GM23338 (cell line): ENCODE measurements at regions not wholly inside any gene's neighbourhood (a gene's known extent, or its start where the extent isn't known, plus 50 kb on each side); places are given as distances from the start of the nearest gene placed in this dataset.

Source experiments
- ATAC-seq: fragments of 200-7000 bp; cut with Tn5 transposase; 3 replicates; pipeline ENCODE4 v1.9.1; 2020
- DNase-seq: peaks from one replicate; pipeline ENCODE4 v3.0.0-alpha.2; 2015; ENCODE audit warnings: low spot score
- H2AFZ ChIP-seq: fragments of 200-600 bp; sonication (generic); 2 replicates; pipeline ENCODE4 v1.8.0; 2016; ENCODE audit warnings: antibody characterized with exemption, mild to moderate bottlenecking, moderate library complexity
- H3F3A ChIP-seq: fragments of 200-600 bp; sonication (generic); replicated peaks from 2 replicates; pipeline ENCODE4 v1.8.0; 2017; ENCODE audit warnings: antibody characterized with exemption, mixed run types, low read depth
- H3K27ac ChIP-seq: fragments of 200-600 bp; sonication (generic); 2 replicates; pipeline ENCODE4 v1.6.1; 2016; ENCODE audit warnings: low read depth
- H3K27me3 ChIP-seq: fragments of 200-600 bp; sonication (generic); 2 replicates; pipeline ENCODE4 v1.8.0; 2016; ENCODE audit warnings: mild to moderate bottlenecking, mixed run types, moderate library complexity; ENCODE audit not compliant: insufficient read depth
- H3K36me3 ChIP-seq: fragments of 200-600 bp; sonication (generic); 2 replicates; pipeline ENCODE4 v1.8.0; 2016; ENCODE audit warnings: mild to moderate bottlenecking; ENCODE audit not compliant: insufficient read depth
- H3K4me1 ChIP-seq: fragments of 200-600 bp; sonication (generic); 2 replicates; pipeline ENCODE4 v1.8.0; 2016; ENCODE audit warnings: mild to moderate bottlenecking, moderate library complexity; ENCODE audit not compliant: insufficient read depth
- H3K4me2 ChIP-seq: fragments of 200-600 bp; sonication (generic); 2 replicates; pipeline ENCODE4 v1.7.1; 2017; ENCODE audit warnings: mixed run types
- H3K4me3 ChIP-seq: fragments of 200-600 bp; sonication (generic); 2 replicates; pipeline ENCODE4 v1.6.1; 2016; ENCODE audit warnings: mixed run types
- H3K79me2 ChIP-seq: fragments of 200-600 bp; sonication (generic); replicated peaks from 2 replicates; pipeline ENCODE4 v1.8.0; 2017; ENCODE audit warnings: mild to moderate bottlenecking; ENCODE audit not compliant: insufficient read depth
- H3K9me2 ChIP-seq: fragments of 200-600 bp; sonication (generic); 2 replicates; pipeline ENCODE4 v1.8.0; 2017; ENCODE audit not compliant: insufficient read depth
- H4K20me1 ChIP-seq: fragments of 200-600 bp; sonication (generic); replicated peaks from 2 replicates; pipeline ENCODE4 v1.8.0; 2017; ENCODE audit warnings: mild to moderate bottlenecking; ENCODE audit not compliant: insufficient read depth
- H3K27ac Mint-ChIP-seq: 2 replicates; pipeline ENCODE4 v1.8.0; 2020; ENCODE audit warnings: inconsistent platforms, mild to moderate bottlenecking, moderate library complexity, mixed read lengths
- H3K27me3 Mint-ChIP-seq: 3 replicates; pipeline ENCODE4 v1.8.0; 2022; ENCODE audit warnings: low read depth, mild to moderate bottlenecking, moderate library complexity, mixed read lengths, inconsistent platforms; ENCODE audit not compliant: insufficient read depth, poor library complexity
- H3K36me3 Mint-ChIP-seq: 3 replicates; pipeline ENCODE4 v1.8.0; 2021; ENCODE audit warnings: low read depth, mild to moderate bottlenecking, inconsistent platforms, moderate library complexity, mixed read lengths
- H3K4me1 Mint-ChIP-seq: 3 replicates; pipeline ENCODE4 v1.8.0; 2020; ENCODE audit warnings: mild to moderate bottlenecking, inconsistent platforms, mixed read lengths
- H3K4me3 Mint-ChIP-seq: 3 replicates; pipeline ENCODE4 v1.8.0; 2021; ENCODE audit warnings: moderate library complexity, mild to moderate bottlenecking, inconsistent platforms, mixed read lengths
- H3K9me3 Mint-ChIP-seq: 3 replicates; pipeline ENCODE4 v1.8.0; 2020; ENCODE audit warnings: moderate library complexity, mild to moderate bottlenecking, inconsistent platforms, mixed read lengths
- CREB1 ChIP-seq: fragments of 250-450 bp; sonication (Bioruptor Pico); IDR thresholded peaks from 2 replicates; pipeline ENCODE4 v1.5.0; 2020; ENCODE audit warnings: low read depth, mild to moderate bottlenecking, moderate library complexity
- EZH2 ChIP-seq: fragments of 200-600 bp; sonication (generic); IDR thresholded peaks from one replicate; pipeline ENCODE4 v1.8.0; 2017; ENCODE audit warnings: antibody characterized with exemption, mild to moderate bottlenecking, low read depth; ENCODE audit not compliant: unreplicated experiment
- EZH2phosphoT487 ChIP-seq: fragments of 200-600 bp; sonication (generic); IDR thresholded peaks from one replicate; pipeline ENCODE4 v1.8.1; 2018; ENCODE audit warnings: antibody characterized with exemption; ENCODE audit not compliant: unreplicated experiment
- JUNB ChIP-seq: IDR thresholded peaks from one replicate; pipeline ENCODE4 v1.6.1; 2016; ENCODE audit warnings: antibody characterized with exemption; ENCODE audit not compliant: unreplicated experiment
- NANOG ChIP-seq: IDR thresholded peaks from 2 replicates; pipeline ENCODE4 v1.6.1; 2016; ENCODE audit warnings: antibody characterized with exemption, borderline replicate concordance
- POLR2AphosphoS5 ChIP-seq: IDR thresholded peaks from 2 replicates; pipeline ENCODE4 v1.6.1; 2016; ENCODE audit warnings: antibody characterized with exemption, low read depth
- STAT1 ChIP-seq: IDR thresholded peaks from one replicate; pipeline ENCODE4 v1.6.1; 2016; ENCODE audit warnings: antibody characterized with exemption; ENCODE audit not compliant: unreplicated experiment
- ZNF114 ChIP-seq: fragments of 250-450 bp; sonication (Bioruptor Pico); IDR thresholded peaks from 2 replicates; pipeline ENCODE4 v1.5.0; 2020; ENCODE audit warnings: mild to moderate bottlenecking, moderate library complexity
- ZNF331 ChIP-seq: fragments of 250-450 bp; sonication (Bioruptor Pico); IDR thresholded peaks from 2 replicates; pipeline ENCODE4 v1.5.0; 2020; ENCODE audit warnings: low read depth, mild to moderate bottlenecking, moderate library complexity
- TF ChIP-seq, protein P1 (sequence below), 2 experiments: fragments of 200-600 bp in 1 of 2; sonication (generic) in 1 of 2; conservative IDR thresholded peaks; 2 replicates each; pipeline versions ENCODE4 v1.5.1 to v1.6.1; 2016 to 2017; ENCODE audit warnings: antibody characterized with exemption in 2 of 2, low read depth in 2 of 2, mild to moderate bottlenecking in 2 of 2, moderate library complexity in 1 of 2
- TF ChIP-seq, protein P2 (sequence below): IDR thresholded peaks from 2 replicates; pipeline ENCODE4 v1.6.1; 2016; ENCODE audit warnings: antibody characterized with exemption
- TF ChIP-seq, protein P3 (sequence below): IDR thresholded peaks from one replicate; pipeline ENCODE4 v1.6.1; 2018; ENCODE audit warnings: antibody characterized with exemption; ENCODE audit not compliant: unreplicated experiment
- TF ChIP-seq, protein P4 (sequence below): fragments of 250-450 bp; sonication (Bioruptor Pico); IDR thresholded peaks from 2 replicates; pipeline ENCODE4 v1.5.0; 2020; ENCODE audit warnings: mild to moderate bottlenecking, moderate library complexity

DNA sequence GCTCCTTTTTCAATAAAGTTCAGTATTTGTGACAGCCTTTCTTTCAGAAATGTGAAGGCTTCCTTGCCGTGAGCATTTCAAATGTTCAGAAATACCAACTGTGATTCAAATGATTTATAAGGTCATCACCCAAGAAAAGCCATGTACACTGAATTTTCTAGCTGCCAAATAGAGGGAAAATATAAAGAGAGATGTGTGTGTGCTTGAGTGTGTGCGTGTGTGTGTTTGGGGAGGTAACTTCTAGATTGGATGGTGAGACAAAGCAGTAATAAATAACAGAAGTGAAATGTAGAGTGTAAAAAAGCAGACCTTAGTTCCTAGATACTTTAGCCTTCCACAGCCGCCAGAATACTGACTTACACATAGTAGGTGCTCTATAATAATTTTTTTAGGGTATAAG, 577.4 kb downstream of the TBL1XR1 start:
- H3K27me3 Mint-ChIP-seq, result no peaks in the 10 kb centered on the region
- TF ChIP-seq JUNB (no peak), EZH2 (no peak), ZNF331 (no peak), CREB1 (CRISPR knock-in tag) (no peak), STAT1 (no peak), NANOG (no peak), EZH2phosphoT487 (no peak), POLR2AphosphoS5 (no peak), ZNF114 (CRISPR knock-in tag) (no peak)
- TF ChIP-seq, protein P1, sequence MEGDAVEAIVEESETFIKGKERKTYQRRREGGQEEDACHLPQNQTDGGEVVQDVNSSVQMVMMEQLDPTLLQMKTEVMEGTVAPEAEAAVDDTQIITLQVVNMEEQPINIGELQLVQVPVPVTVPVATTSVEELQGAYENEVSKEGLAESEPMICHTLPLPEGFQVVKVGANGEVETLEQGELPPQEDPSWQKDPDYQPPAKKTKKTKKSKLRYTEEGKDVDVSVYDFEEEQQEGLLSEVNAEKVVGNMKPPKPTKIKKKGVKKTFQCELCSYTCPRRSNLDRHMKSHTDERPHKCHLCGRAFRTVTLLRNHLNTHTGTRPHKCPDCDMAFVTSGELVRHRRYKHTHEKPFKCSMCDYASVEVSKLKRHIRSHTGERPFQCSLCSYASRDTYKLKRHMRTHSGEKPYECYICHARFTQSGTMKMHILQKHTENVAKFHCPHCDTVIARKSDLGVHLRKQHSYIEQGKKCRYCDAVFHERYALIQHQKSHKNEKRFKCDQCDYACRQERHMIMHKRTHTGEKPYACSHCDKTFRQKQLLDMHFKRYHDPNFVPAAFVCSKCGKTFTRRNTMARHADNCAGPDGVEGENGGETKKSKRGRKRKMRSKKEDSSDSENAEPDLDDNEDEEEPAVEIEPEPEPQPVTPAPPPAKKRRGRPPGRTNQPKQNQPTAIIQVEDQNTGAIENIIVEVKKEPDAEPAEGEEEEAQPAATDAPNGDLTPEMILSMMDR (conservative IDR thresholded peaks at IDR 0.05; ENCODE audit: low read depth in 2 of 2), result no peak
- TF ChIP-seq, protein P2, sequence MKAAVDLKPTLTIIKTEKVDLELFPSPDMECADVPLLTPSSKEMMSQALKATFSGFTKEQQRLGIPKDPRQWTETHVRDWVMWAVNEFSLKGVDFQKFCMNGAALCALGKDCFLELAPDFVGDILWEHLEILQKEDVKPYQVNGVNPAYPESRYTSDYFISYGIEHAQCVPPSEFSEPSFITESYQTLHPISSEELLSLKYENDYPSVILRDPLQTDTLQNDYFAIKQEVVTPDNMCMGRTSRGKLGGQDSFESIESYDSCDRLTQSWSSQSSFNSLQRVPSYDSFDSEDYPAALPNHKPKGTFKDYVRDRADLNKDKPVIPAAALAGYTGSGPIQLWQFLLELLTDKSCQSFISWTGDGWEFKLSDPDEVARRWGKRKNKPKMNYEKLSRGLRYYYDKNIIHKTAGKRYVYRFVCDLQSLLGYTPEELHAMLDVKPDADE, result no peak
- TF ChIP-seq, protein P3, sequence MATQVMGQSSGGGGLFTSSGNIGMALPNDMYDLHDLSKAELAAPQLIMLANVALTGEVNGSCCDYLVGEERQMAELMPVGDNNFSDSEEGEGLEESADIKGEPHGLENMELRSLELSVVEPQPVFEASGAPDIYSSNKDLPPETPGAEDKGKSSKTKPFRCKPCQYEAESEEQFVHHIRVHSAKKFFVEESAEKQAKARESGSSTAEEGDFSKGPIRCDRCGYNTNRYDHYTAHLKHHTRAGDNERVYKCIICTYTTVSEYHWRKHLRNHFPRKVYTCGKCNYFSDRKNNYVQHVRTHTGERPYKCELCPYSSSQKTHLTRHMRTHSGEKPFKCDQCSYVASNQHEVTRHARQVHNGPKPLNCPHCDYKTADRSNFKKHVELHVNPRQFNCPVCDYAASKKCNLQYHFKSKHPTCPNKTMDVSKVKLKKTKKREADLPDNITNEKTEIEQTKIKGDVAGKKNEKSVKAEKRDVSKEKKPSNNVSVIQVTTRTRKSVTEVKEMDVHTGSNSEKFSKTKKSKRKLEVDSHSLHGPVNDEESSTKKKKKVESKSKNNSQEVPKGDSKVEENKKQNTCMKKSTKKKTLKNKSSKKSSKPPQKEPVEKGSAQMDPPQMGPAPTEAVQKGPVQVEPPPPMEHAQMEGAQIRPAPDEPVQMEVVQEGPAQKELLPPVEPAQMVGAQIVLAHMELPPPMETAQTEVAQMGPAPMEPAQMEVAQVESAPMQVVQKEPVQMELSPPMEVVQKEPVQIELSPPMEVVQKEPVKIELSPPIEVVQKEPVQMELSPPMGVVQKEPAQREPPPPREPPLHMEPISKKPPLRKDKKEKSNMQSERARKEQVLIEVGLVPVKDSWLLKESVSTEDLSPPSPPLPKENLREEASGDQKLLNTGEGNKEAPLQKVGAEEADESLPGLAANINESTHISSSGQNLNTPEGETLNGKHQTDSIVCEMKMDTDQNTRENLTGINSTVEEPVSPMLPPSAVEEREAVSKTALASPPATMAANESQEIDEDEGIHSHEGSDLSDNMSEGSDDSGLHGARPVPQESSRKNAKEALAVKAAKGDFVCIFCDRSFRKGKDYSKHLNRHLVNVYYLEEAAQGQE, result no peak
- TF ChIP-seq, protein P4, sequence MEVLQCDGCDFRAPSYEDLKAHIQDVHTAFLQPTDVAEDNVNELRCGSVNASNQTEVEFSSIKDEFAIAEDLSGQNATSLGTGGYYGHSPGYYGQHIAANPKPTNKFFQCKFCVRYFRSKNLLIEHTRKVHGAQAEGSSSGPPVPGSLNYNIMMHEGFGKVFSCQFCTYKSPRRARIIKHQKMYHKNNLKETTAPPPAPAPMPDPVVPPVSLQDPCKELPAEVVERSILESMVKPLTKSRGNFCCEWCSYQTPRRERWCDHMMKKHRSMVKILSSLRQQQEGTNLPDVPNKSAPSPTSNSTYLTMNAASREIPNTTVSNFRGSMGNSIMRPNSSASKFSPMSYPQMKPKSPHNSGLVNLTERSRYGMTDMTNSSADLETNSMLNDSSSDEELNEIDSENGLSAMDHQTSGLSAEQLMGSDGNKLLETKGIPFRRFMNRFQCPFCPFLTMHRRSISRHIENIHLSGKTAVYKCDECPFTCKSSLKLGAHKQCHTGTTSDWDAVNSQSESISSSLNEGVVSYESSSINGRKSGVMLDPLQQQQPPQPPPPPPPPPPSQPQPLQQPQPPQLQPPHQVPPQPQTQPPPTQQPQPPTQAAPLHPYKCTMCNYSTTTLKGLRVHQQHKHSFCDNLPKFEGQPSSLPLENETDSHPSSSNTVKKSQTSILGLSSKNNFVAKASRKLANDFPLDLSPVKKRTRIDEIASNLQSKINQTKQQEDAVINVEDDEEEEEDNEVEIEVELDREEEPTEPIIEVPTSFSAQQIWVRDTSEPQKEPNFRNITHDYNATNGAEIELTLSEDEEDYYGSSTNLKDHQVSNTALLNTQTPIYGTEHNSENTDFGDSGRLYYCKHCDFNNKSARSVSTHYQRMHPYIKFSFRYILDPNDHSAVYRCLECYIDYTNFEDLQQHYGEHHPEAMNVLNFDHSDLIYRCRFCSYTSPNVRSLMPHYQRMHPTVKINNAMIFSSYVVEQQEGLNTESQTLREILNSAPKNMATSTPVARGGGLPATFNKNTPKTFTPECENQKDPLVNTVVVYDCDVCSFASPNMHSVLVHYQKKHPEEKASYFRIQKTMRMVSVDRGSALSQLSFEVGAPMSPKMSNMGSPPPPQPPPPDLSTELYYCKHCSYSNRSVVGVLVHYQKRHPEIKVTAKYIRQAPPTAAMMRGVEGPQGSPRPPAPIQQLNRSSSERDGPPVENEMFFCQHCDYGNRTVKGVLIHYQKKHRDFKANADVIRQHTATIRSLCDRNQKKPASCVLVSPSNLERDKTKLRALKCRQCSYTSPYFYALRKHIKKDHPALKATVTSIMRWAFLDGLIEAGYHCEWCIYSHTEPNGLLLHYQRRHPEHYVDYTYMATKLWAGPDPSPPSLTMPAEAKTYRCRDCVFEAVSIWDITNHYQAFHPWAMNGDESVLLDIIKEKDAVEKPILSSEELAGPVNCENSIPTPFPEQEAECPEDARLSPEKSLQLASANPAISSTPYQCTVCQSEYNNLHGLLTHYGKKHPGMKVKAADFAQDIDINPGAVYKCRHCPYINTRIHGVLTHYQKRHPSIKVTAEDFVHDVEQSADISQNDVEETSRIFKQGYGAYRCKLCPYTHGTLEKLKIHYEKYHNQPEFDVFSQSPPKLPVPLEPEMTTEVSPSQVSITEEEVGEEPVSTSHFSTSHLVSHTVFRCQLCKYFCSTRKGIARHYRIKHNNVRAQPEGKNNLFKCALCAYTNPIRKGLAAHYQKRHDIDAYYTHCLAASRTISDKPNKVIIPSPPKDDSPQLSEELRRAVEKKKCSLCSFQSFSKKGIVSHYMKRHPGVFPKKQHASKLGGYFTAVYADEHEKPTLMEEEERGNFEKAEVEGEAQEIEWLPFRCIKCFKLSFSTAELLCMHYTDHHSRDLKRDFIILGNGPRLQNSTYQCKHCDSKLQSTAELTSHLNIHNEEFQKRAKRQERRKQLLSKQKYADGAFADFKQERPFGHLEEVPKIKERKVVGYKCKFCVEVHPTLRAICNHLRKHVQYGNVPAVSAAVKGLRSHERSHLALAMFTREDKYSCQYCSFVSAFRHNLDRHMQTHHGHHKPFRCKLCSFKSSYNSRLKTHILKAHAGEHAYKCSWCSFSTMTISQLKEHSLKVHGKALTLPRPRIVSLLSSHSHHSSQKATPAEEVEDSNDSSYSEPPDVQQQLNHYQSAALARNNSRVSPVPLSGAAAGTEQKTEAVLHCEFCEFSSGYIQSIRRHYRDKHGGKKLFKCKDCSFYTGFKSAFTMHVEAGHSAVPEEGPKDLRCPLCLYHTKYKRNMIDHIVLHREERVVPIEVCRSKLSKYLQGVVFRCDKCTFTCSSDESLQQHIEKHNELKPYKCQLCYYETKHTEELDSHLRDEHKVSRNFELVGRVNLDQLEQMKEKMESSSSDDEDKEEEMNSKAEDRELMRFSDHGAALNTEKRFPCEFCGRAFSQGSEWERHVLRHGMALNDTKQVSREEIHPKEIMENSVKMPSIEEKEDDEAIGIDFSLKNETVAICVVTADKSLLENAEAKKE (CRISPR knock-in tag), result no peak
- no peak for ATAC-seq

More for the DNA sequence above, 577.4 kb downstream of the TBL1XR1 start:
- Histone ChIP-seq H3K4me2 (no peak overlapping the region), H3K9me2 (no peaks in the 10 kb centered on the region), H3K79me2 (no peaks in the 10 kb centered on the region), H3F3A (no peaks in the 10 kb centered on the region), H3K4me1 (no peaks in the 10 kb centered on the region), H3K27me3 (no peaks in the 10 kb centered on the region), H3K4me3 (no peak overlapping the region), H4K20me1 (no peaks in the 10 kb centered on the region), H3K27ac (no peak overlapping the region), H3K36me3 (no peaks in the 10 kb centered on the region), H2AFZ (no peak overlapping the region)
- Mint-ChIP-seq H3K36me3 (no peaks in the 10 kb centered on the region), H3K9me3 (no peaks in the 10 kb centered on the region), H3K4me3 (no peak overlapping the region), H3K27ac (no peak overlapping the region), H3K4me1 (no peaks in the 10 kb centered on the region)
- no peak for DNase-seq
